ENCODE measurements at regions not wholly inside any gene's neighbourhood (a gene's known extent, or its start where the extent isn't known, plus 50 kb on each side); places are given as distances from the start of the nearest gene placed in this dataset.
A peak's percentile ranks its signal among the peaks of the same experiment; 100 is the strongest.

- Histone ChIP-seq H3K4me1 (ENCODE audit: control insufficient read depth, insufficient read depth, low read length, poor library complexity, severe bottlenecking) (peaks cover 5% of the 10 kb centered on the region), H3K9me3 (ENCODE audit: control insufficient read depth in 2 of 2, low read length in 2 of 2) (no peaks in the 10 kb centered on the region), H3K36me3 (ENCODE audit: control insufficient read depth, insufficient read depth, low read length) (no peaks in the 10 kb centered on the region), H3K4me3 (ENCODE audit: low read depth, low read length) (no peak overlapping the region), H3K27me3 (ENCODE audit: control insufficient read depth, insufficient read depth, low read length) (no peaks in the 10 kb centered on the region), H3K27ac (ENCODE audit: insufficient read depth, low read length, poor library complexity, severe bottlenecking) (no peak overlapping the region)
- Mint-ChIP-seq H3K27ac (no peak overlapping the region), H3K4me1 (peaks cover 9 to 18% (median 10%) of the 10 kb centered on the region in 4 donors), H3K27me3 (no peaks in the 10 kb centered on the region), H3K9me3 (peaks cover 0 to 7% (median 0%) of the 10 kb centered on the region in 7 donors), H3K36me3 (no peaks in the 10 kb centered on the region), H3K4me3 (no peak overlapping the region)
- no peak for ATAC-seq (ENCODE audit: low read depth in 2 of 2)
- DNase-seq, result no peak
These were observed 120.6 kb downstream of the TNFSF18 start for GRCh38 chr1:172930142-172930541.

- peaks cover 0 to 6% (median 0%) of the 10 kb centered on the region in 7 donors for H3K9me3 Mint-ChIP-seq
- Histone ChIP-seq H3K4me3 (ENCODE audit: low read depth, low read length) (no peak overlapping the region), H3K36me3 (ENCODE audit: control insufficient read depth, insufficient read depth, low read length) (no peaks in the 10 kb centered on the region), H3K9me3 (ENCODE audit: control insufficient read depth in 2 of 2, low read length in 2 of 2) (no peaks in the 10 kb centered on the region), H3K27me3 (ENCODE audit: control insufficient read depth, insufficient read depth, low read length) (no peaks in the 10 kb centered on the region), H3K4me1 (ENCODE audit: control insufficient read depth, insufficient read depth, low read length, poor library complexity, severe bottlenecking) (peaks cover 5% of the 10 kb centered on the region), H3K27ac (ENCODE audit: insufficient read depth, low read length, poor library complexity, severe bottlenecking) (no peak overlapping the region)
- peaks cover 9 to 18% (median 11%) of the 10 kb centered on the region in 4 donors for H3K4me1 Mint-ChIP-seq
- no peak overlapping the region for H3K4me3 Mint-ChIP-seq
- H3K27ac Mint-ChIP-seq, result peak overlapping the region in 1 of 3 donors; percentile 3
- no peaks in the 10 kb centered on the region for H3K36me3 Mint-ChIP-seq
- ATAC-seq (ENCODE audit: low read depth in 2 of 2), result no peak
- no peak for DNase-seq
- H3K27me3 Mint-ChIP-seq, result no peaks in the 10 kb centered on the region
These were observed 119.4 kb downstream of the TNFSF18 start for GRCh38 chr1:172931340-172931739.

GRCh38 chr1:172931761-172932160 lies 119.0 kb downstream of the TNFSF18 start:
- no peak overlapping the region for H3K4me3 Mint-ChIP-seq
- ATAC-seq (ENCODE audit: low read depth in 2 of 2) (no peak), DNase-seq (no peak)
- no peaks in the 10 kb centered on the region for H3K27me3 Mint-ChIP-seq
- H3K9me3 Mint-ChIP-seq, result peaks cover 0 to 6% (median 0%) of the 10 kb centered on the region in 7 donors
- peak overlapping the region in 1 of 3 donors; percentile 3 for H3K27ac Mint-ChIP-seq
- Histone ChIP-seq H3K4me3 (ENCODE audit: low read depth, low read length) (no peak overlapping the region), H3K9me3 (ENCODE audit: control insufficient read depth in 2 of 2, low read length in 2 of 2) (no peaks in the 10 kb centered on the region), H3K27me3 (ENCODE audit: control insufficient read depth, insufficient read depth, low read length) (no peaks in the 10 kb centered on the region), H3K27ac (ENCODE audit: insufficient read depth, low read length, poor library complexity, severe bottlenecking) (no peak overlapping the region), H3K36me3 (ENCODE audit: control insufficient read depth, insufficient read depth, low read length) (no peaks in the 10 kb centered on the region), H3K4me1 (ENCODE audit: control insufficient read depth, insufficient read depth, low read length, poor library complexity, severe bottlenecking) (peaks cover 5% of the 10 kb centered on the region)
- no peaks in the 10 kb centered on the region for H3K36me3 Mint-ChIP-seq
- peaks cover 9 to 18% (median 11%) of the 10 kb centered on the region in 4 donors for H3K4me1 Mint-ChIP-seq

GRCh38 chr1:172932981-172933380 lies 117.8 kb downstream of the TNFSF18 start:
- Mint-ChIP-seq H3K4me1 (peaks cover 9 to 18% (median 11%) of the 10 kb centered on the region in 4 donors), H3K27me3 (no peaks in the 10 kb centered on the region), H3K9me3 (peaks cover 0 to 6% (median 0%) of the 10 kb centered on the region in 7 donors), H3K36me3 (no peaks in the 10 kb centered on the region), H3K4me3 (no peak overlapping the region), H3K27ac (no peak overlapping the region)
- H3K36me3 ChIP-seq (ENCODE audit: control insufficient read depth, insufficient read depth, low read length), result no peaks in the 10 kb centered on the region
- H3K27me3 ChIP-seq (ENCODE audit: control insufficient read depth, insufficient read depth, low read length), result no peaks in the 10 kb centered on the region
- no peaks in the 10 kb centered on the region for H3K9me3 ChIP-seq (ENCODE audit: control insufficient read depth in 2 of 2, low read length in 2 of 2)
- ATAC-seq (ENCODE audit: low read depth in 2 of 2), result no peak
- no peak overlapping the region for H3K27ac ChIP-seq (ENCODE audit: insufficient read depth, low read length, poor library complexity, severe bottlenecking)
- H3K4me1 ChIP-seq (ENCODE audit: control insufficient read depth, insufficient read depth, low read length, poor library complexity, severe bottlenecking), result peaks cover 5% of the 10 kb centered on the region
- H3K4me3 ChIP-seq (ENCODE audit: low read depth, low read length), result no peak overlapping the region
- no peak for DNase-seq

- Histone ChIP-seq H3K9me3 (ENCODE audit: control insufficient read depth in 2 of 2, low read length in 2 of 2) (no peaks in the 10 kb centered on the region), H3K27me3 (ENCODE audit: control insufficient read depth, insufficient read depth, low read length) (no peaks in the 10 kb centered on the region), H3K4me1 (ENCODE audit: control insufficient read depth, insufficient read depth, low read length, poor library complexity, severe bottlenecking) (peaks cover 5% of the 10 kb centered on the region), H3K36me3 (ENCODE audit: control insufficient read depth, insufficient read depth, low read length) (no peaks in the 10 kb centered on the region), H3K27ac (ENCODE audit: insufficient read depth, low read length, poor library complexity, severe bottlenecking) (no peak overlapping the region), H3K4me3 (ENCODE audit: low read depth, low read length) (no peak overlapping the region)
- H3K36me3 Mint-ChIP-seq, result no peaks in the 10 kb centered on the region
- peaks cover 0 to 6% (median 0%) of the 10 kb centered on the region in 7 donors for H3K9me3 Mint-ChIP-seq
- H3K27ac Mint-ChIP-seq, result no peak overlapping the region
- peaks cover 9 to 18% (median 11%) of the 10 kb centered on the region in 4 donors for H3K4me1 Mint-ChIP-seq
- H3K27me3 Mint-ChIP-seq, result no peaks in the 10 kb centered on the region
- ATAC-seq (ENCODE audit: low read depth in 2 of 2) (no peak), DNase-seq (no peak)
- H3K4me3 Mint-ChIP-seq, result no peak overlapping the region
These were observed 116.4 kb downstream of the TNFSF18 start for GRCh38 chr1:172934417-172934762.

GRCh38 chr1:172935062-172935592 lies 115.6 kb downstream of the TNFSF18 start:
- H3K27me3 ChIP-seq (ENCODE audit: control insufficient read depth, insufficient read depth, low read length), result no peaks in the 10 kb centered on the region
- Mint-ChIP-seq H3K4me1 (peaks cover 9 to 18% (median 11%) of the 10 kb centered on the region in 4 donors), H3K9me3 (peaks cover 0 to 6% (median 0%) of the 10 kb centered on the region in 7 donors), H3K27ac (no peak overlapping the region), H3K36me3 (no peaks in the 10 kb centered on the region), H3K27me3 (no peaks in the 10 kb centered on the region), H3K4me3 (no peak overlapping the region)
- peaks cover 5% of the 10 kb centered on the region for H3K4me1 ChIP-seq (ENCODE audit: control insufficient read depth, insufficient read depth, low read length, poor library complexity, severe bottlenecking)
- H3K27ac ChIP-seq (ENCODE audit: insufficient read depth, low read length, poor library complexity, severe bottlenecking), result no peak overlapping the region
- no peaks in the 10 kb centered on the region for H3K36me3 ChIP-seq (ENCODE audit: control insufficient read depth, insufficient read depth, low read length)
- no peaks in the 10 kb centered on the region for H3K9me3 ChIP-seq (ENCODE audit: control insufficient read depth in 2 of 2, low read length in 2 of 2)
- ATAC-seq (ENCODE audit: low read depth in 2 of 2) (no peak), DNase-seq (no peak)
- H3K4me3 ChIP-seq (ENCODE audit: low read depth, low read length), result no peak overlapping the region

GRCh38 chr1:172936088-172936645 lies 114.6 kb downstream of the TNFSF18 start:
- peaks cover under 1% of the 10 kb centered on the region for H3K27me3 ChIP-seq (ENCODE audit: control insufficient read depth, insufficient read depth, low read length)
- H3K9me3 ChIP-seq (ENCODE audit: control insufficient read depth in 2 of 2, low read length in 2 of 2), result no peaks in the 10 kb centered on the region
- H3K9me3 Mint-ChIP-seq, result peaks cover 0 to 5% (median 0%) of the 10 kb centered on the region in 7 donors
- H3K4me1 Mint-ChIP-seq, result peaks cover 9 to 18% (median 11%) of the 10 kb centered on the region in 4 donors
- peak overlapping the region in 1 of 3 donors; percentile 77 for H3K27ac Mint-ChIP-seq
- H3K4me1 ChIP-seq (ENCODE audit: control insufficient read depth, insufficient read depth, low read length, poor library complexity, severe bottlenecking), result peaks cover 5% of the 10 kb centered on the region
- no peaks in the 10 kb centered on the region for H3K27me3 Mint-ChIP-seq
- ATAC-seq (ENCODE audit: low read depth in 2 of 2), result no peak
- no peaks in the 10 kb centered on the region for H3K36me3 ChIP-seq (ENCODE audit: control insufficient read depth, insufficient read depth, low read length)
- H3K36me3 Mint-ChIP-seq, result no peaks in the 10 kb centered on the region
- H3K4me3 ChIP-seq (ENCODE audit: low read depth, low read length), result no peak overlapping the region
- no peak overlapping the region for H3K27ac ChIP-seq (ENCODE audit: insufficient read depth, low read length, poor library complexity, severe bottlenecking)
- H3K4me3 Mint-ChIP-seq, result no peak overlapping the region
- DNase-seq, result no peak

- ATAC-seq (ENCODE audit: low read depth in 2 of 2) (no peak), DNase-seq (no peak)
- Mint-ChIP-seq H3K4me3 (no peak overlapping the region), H3K27me3 (no peaks in the 10 kb centered on the region), H3K36me3 (no peaks in the 10 kb centered on the region), H3K9me3 (peaks cover 0 to 2% (median 0%) of the 10 kb centered on the region in 7 donors), H3K4me1 (peaks cover 5 to 6% (median 6%) of the 10 kb centered on the region in 4 donors), H3K27ac (no peak overlapping the region)
- H3K27me3 ChIP-seq (ENCODE audit: control insufficient read depth, insufficient read depth, low read length), result peaks cover 1% of the 10 kb centered on the region
- H3K36me3 ChIP-seq (ENCODE audit: control insufficient read depth, insufficient read depth, low read length), result no peaks in the 10 kb centered on the region
- no peak overlapping the region for H3K4me3 ChIP-seq (ENCODE audit: low read depth, low read length)
- peaks cover 5% of the 10 kb centered on the region for H3K4me1 ChIP-seq (ENCODE audit: control insufficient read depth, insufficient read depth, low read length, poor library complexity, severe bottlenecking)
- no peaks in the 10 kb centered on the region for H3K9me3 ChIP-seq (ENCODE audit: control insufficient read depth in 2 of 2, low read length in 2 of 2)
- H3K27ac ChIP-seq (ENCODE audit: insufficient read depth, low read length, poor library complexity, severe bottlenecking), result no peak overlapping the region
These were observed 112.1 kb downstream of the TNFSF18 start for GRCh38 chr1:172938681-172939080.
